ENCODE measurements at regions not wholly inside any gene's neighbourhood (a gene's known extent, or its start where the extent isn't known, plus 50 kb on each side); places are given as distances from the start of the nearest gene placed in this dataset.

- no peak for DNase-seq (ENCODE audit: low read depth in 3 of 3)
Observed at GRCh38 chr16:65681406-65681805, 559.5 kb upstream of the CDH11 start.

DNA sequence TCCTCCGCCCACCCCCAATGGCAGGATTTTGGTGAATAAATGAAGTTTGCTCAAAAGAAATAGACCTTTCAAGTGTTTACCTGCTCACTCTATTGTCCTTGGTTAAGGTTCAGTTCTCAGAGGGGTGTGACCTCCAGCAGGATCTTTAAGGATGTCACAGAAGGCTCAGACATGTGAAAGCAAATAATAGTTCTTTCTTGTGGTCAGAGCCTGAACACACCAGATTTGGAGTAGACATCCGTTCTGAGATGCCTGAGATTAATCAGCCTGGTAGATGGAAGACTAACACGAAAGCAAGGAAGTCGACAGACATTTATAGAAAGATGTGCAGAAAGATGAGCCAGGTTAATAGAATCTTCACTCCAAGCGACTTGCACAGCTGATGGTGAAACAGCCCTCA, 557.9 kb upstream of the CDH11 start:
- no peak for DNase-seq (ENCODE audit: low read depth in 3 of 3)

DNA sequence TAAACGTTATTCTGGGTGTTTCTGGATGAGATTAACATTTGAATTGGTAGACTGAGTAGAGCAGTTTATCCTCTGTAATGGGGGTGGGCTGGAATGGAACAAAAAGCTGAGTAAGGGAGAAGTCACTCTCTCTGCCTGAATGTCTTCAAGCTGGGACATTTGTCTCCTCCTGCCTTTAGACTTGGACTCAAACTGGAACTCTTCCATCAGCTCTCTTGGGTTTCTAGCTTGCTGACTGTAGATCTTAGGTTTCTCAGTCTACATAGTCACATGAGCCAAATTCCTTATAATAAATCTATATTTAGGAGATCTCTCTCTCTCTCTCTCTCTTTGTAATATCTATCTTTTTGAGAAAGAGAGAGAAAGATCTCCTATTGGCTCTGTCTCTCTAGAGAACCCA, 553.3 kb upstream of the CDH11 start:
- no peak for DNase-seq (ENCODE audit: low read depth in 3 of 3)

- no peak for DNase-seq (ENCODE audit: low read depth in 3 of 3)
Observed at GRCh38 chr16:65672960-65673359, 551.1 kb upstream of the CDH11 start.

GRCh38 chr16:65671071-65671470, 549.2 kb upstream of the CDH11 start:
- no peak for DNase-seq (ENCODE audit: low read depth in 3 of 3)

DNA sequence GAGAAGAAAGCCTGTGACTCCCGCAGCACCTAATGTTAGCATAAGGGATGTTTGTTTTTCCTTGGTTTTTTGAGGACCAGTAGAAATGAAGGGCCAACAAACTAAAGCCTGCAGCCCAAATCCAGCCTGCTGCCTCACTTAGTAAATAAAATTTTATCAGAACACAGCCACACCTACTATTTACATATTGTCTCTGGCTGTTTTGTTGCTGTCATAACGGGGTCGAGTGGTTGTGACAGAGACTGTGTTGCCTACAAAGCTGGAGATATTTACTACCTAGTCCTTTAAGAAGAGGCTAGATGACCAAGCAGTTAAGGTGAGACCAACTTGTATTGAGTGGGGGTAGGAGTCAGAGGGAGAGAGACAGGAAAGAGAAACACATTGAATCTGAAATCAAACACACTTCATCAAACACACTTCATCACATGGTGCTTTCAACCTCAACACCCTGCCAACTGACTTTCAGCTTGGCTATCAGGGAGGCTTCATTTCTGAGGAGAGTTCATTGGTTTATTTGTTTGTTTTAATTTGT, 546.3 kb upstream of the CDH11 start:
- no peak for DNase-seq (ENCODE audit: low read depth in 3 of 3)

DNA sequence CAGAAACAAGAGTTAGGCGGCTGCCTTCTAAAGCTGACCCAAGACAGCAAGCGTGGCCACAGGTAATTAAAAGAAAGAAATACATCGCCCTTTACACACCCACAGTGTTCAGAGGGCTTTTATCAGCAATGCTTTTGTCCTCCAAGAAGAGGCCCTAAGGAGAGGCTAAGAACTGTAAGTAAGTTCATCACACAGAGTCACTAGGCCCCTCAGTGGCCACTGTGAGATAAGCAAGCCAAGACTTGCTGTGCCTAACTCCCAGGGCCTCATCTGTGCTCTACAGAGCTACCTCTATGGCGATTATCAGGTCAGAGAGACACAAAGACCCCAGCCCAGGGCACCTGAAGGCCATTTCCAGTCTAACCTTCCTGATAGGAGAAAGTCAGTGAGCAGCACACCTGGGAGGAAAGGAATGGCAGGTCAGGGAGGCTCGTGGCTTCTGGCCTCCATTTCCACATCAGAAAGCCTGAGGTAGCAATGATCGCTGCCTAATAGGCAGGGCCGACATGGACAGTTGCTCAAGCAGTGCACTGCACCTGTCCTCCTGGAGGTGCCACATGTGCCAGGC, 545.2 kb upstream of the CDH11 start:
- DNase-seq (ENCODE audit: low read depth in 3 of 3), result no peak

- DNase-seq (ENCODE audit: low read depth in 3 of 3), result no peak
Observed at GRCh38 chr16:65666132-65666941, 544.5 kb upstream of the CDH11 start.

DNA sequence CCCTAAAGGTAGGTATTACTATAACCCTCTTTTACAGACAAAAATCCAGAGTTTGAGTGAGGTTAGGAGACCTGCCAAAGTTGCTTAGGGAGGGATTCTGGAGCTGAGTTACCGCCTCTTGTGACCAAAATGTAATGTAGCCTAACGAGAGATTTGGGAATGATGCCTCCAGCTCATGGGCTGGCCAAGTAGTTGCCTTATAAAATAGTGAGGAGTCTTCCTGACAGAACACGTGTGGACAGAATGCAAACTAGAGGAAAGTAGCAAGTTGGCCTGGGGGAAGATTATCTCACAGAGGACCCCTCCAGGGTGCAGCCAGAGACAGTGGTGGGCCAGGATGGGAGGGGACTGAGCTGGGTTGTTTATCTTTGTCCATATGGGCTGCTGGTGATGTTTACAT, 543.7 kb upstream of the CDH11 start:
- no peak for DNase-seq (ENCODE audit: low read depth in 3 of 3)

- DNase-seq (ENCODE audit: low read depth in 3 of 3), result no peak
Observed at GRCh38 chr16:65663774-65664173, 541.9 kb upstream of the CDH11 start.

- no peak for DNase-seq (ENCODE audit: low read depth in 3 of 3)
Observed at GRCh38 chr16:65662256-65662655, 540.4 kb upstream of the CDH11 start.

GRCh38 chr16:65661558-65661957, 539.7 kb upstream of the CDH11 start:
- DNase-seq (ENCODE audit: low read depth in 3 of 3), result no peak

GRCh38 chr16:65660390-65660789, 538.5 kb upstream of the CDH11 start:
- no peak for DNase-seq (ENCODE audit: low read depth in 3 of 3)

DNA sequence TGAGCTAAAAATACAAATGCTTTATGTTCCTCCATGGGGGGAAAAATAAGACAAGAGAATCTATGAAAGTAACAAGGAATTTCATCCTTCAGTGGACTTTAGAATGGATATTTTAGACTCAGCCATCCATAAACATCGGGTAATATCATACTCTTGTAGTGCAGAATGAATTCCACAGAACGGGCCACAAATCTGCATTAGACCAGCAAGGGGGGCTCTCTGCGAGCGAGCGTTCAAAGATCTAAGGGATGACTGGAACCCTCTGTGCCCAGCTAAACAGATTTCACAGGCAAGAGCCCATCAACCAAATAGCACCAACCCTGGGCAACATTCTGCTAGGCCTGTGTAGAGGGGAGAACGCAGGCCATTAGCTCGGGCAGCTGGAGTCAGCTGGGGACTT, 537.9 kb upstream of the CDH11 start:
- DNase-seq (ENCODE audit: low read depth in 3 of 3), result no peak

- DNase-seq (ENCODE audit: low read depth in 3 of 3), result no peak
Observed at GRCh38 chr16:65658787-65659220, 536.9 kb upstream of the CDH11 start.

DNA sequence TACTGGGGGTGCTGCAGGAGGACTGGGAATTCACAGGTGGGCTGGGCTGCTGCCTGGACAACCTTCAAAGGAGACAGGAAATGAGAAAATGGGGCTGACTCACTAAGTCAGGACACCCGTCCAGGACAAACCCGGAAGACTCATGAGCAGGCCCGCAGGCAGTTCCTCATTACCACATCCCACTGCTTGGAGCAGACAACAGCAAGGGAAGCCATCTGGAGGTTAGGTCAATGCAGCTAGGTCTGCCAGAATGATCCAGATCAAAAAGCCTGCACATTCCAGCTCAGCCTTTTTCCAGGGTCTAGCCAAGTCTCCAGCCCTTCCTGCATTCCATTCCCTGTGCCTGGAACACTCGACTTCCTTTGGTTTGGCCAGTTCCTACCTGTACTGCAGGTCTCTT, 536.5 kb upstream of the CDH11 start:
- DNase-seq (ENCODE audit: low read depth in 3 of 3), result no peak

DNA sequence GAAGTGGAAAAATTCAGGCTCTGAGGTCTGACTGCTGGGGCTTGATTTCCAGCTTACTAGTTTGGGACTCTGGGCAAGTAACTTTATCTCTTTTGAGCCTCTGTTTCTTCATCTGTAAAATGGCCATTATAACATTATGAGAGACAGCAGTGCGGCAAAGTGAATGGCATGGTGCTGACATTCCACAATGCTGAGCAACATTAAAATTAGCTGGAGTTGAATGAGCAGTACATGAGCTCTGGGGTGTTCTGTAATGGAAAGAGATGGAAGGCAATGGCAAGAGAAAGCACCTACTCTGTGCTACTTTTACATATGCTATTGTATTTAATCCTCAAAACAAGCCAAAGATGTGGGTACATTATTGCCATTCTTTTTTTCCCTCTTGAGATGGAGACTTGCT, 535.7 kb upstream of the CDH11 start:
- DNase-seq (ENCODE audit: low read depth in 3 of 3), result no peak

GRCh38 chr16:65657071-65657494, 535.2 kb upstream of the CDH11 start:
- no peak for DNase-seq (ENCODE audit: low read depth in 3 of 3)

- DNase-seq (ENCODE audit: low read depth in 3 of 3), result no peak
Observed at GRCh38 chr16:65655802-65656201, 533.9 kb upstream of the CDH11 start.

DNA sequence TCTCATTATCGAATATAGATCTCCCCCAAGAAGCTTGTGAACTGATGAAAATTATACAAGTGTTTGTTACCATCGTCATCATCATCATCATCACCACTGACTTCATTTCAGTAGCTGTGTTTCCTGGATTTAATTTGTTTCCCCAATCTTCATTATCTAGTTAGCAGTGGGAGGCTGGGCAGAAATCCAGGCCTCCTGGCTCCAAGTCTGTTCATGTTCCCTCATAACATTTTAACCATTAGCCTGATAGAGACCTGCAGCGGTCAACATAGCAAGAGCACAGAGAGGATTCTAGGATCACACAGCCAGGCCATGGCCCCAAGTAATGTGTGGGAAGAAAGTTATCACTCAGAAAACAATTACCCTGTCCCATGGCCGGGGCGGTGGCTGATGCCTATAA, 526.2 kb upstream of the CDH11 start:
- DNase-seq (ENCODE audit: low read depth in 3 of 3), result no peak

DNA sequence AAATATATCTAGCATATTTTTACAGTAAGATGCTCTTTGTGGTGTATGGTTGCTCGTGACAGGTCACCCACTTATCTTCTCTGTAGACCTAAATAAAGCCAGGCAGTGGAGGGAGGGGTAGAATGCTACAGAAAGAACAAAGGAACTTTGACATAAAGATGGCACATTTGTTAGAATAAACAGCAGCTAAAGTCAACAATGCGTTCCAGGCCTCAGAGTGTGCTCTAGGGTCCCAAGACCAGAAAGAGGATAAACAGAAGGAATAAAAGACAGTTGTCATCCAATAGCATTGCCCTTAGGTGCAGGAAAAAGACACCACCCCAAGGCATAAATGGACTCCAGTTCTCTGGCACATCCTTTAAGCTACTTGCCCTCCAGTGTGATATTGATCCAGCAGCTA, 523.0 kb upstream of the CDH11 start:
- DNase-seq (ENCODE audit: low read depth in 3 of 3), result no peak

DNA sequence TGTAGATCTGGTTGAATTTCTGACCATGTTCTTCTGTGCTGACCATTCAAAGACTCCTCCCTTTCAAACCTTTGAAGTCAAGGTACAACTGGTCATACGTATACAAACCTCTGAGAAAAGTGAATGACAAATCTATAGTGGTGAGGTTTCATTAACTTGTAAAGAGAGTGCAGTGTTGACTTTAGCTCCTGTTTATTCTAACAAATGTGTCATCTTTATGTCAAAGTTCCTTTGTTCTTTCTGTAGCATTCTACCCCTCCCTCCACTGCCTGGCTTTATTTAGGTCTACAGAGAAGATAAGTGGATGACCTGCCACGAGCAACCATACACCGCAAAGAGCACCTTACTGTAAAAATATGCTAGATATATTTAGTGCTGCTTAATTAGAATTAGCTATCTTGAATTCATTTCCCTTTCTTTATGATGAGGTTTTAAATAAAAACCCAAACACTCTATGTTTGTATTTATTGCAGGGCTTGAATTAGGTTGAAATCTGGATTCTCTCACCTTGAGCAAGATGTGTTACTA, 520.0 kb upstream of the CDH11 start:
- DNase-seq (ENCODE audit: low read depth in 3 of 3), result no peak

Measured in stimulated activated CD4-positive, alpha-beta T cell treated with anti-CD3 and anti-CD28 coated beads, TNF-alpha, amount 100 ng/mL, for 4 hours (primary cell).